DND-41 (cell line): ENCODE measurements at regions not wholly inside any gene's neighbourhood (a gene's known extent, or its start where the extent isn't known, plus 50 kb on each side); places are given as distances from the start of the nearest gene placed in this dataset.

Experiments
- ATAC-seq: fragments of 200-7000 bp; cut with Tn5 transposase; 3 replicates; pipeline ENCODE4 v1.9.1; 2021; ENCODE audit warnings: low read depth; ENCODE audit not compliant: insufficient read depth
- DNase-seq: peaks from one replicate; pipeline ENCODE4 v3.0.0-alpha.2; 2020
- H2AFZ ChIP-seq: 2 replicates; pipeline ENCODE4 v1.6.0; 2012; ENCODE audit warnings: low read depth, low read length
- H3K27ac ChIP-seq: 2 replicates; pipeline ENCODE4 v1.5.1; 2012; ENCODE audit warnings: low read length, inconsistent platforms
- H3K27me3 ChIP-seq: fragments of 200-600 bp; sonication (generic); 2 replicates; pipeline ENCODE4 v1.6.0; 2012; ENCODE audit warnings: low read length, mild to moderate bottlenecking, inconsistent platforms; ENCODE audit not compliant: insufficient read depth, poor library complexity
- H3K36me3 ChIP-seq: 2 replicates; pipeline ENCODE4 v1.5.1; 2012; ENCODE audit warnings: low read length, inconsistent platforms; ENCODE audit not compliant: insufficient read depth
- H3K4me1 ChIP-seq: 2 replicates; pipeline ENCODE4 v1.5.1; 2012; ENCODE audit warnings: mild to moderate bottlenecking, low read length; ENCODE audit not compliant: insufficient read depth
- H3K4me2 ChIP-seq: 2 replicates; pipeline ENCODE4 v1.6.0; 2012; ENCODE audit warnings: mild to moderate bottlenecking, moderate library complexity, low read length, inconsistent platforms; ENCODE audit not compliant: insufficient read depth
- H3K4me3 ChIP-seq, 2 experiments: fragments of 200-600 bp in 1 of 2; shearing (Covaris generic) in 1 of 2; 2 replicates each; pipeline ENCODE4 v1.5.1; 2012 to 2016; ENCODE audit warnings: inconsistent platforms in 2 of 2, low read length in 2 of 2, mild to moderate bottlenecking in 2 of 2, low read depth in 1 of 2, moderate library complexity in 1 of 2
- H3K79me2 ChIP-seq: 2 replicates; pipeline ENCODE4 v1.6.0; 2012; ENCODE audit warnings: low read length, inconsistent platforms; ENCODE audit not compliant: insufficient read depth
- H3K9ac ChIP-seq: 2 replicates; pipeline ENCODE4 v1.6.0; 2012; ENCODE audit warnings: low read depth, mild to moderate bottlenecking, inconsistent platforms, low read length, moderate library complexity
- H3K9me3 ChIP-seq: 2 replicates; pipeline ENCODE4 v1.5.1; 2012; ENCODE audit warnings: low read length, moderate library complexity, mild to moderate bottlenecking, inconsistent platforms; ENCODE audit not compliant: insufficient read depth, severe bottlenecking
- H4K20me1 ChIP-seq: 2 replicates; pipeline ENCODE4 v1.6.0; 2012; ENCODE audit warnings: low read length; ENCODE audit not compliant: insufficient read depth
- EZH2 ChIP-seq: IDR thresholded peaks from 3 replicates; pipeline ENCODE4 v1.6.1; 2012; ENCODE audit warnings: borderline replicate concordance, low read depth, mild to moderate bottlenecking, moderate library complexity, low read length, inconsistent platforms; ENCODE audit not compliant: severe bottlenecking
- TF ChIP-seq, protein P1 (sequence below): IDR thresholded peaks from 2 replicates; pipeline ENCODE4 v1.5.1; 2012; ENCODE audit warnings: borderline replicate concordance, low read length, moderate library complexity, mild to moderate bottlenecking; ENCODE audit not compliant: poor library complexity, severe bottlenecking; ENCODE audit errors: extremely low read depth

DNA sequence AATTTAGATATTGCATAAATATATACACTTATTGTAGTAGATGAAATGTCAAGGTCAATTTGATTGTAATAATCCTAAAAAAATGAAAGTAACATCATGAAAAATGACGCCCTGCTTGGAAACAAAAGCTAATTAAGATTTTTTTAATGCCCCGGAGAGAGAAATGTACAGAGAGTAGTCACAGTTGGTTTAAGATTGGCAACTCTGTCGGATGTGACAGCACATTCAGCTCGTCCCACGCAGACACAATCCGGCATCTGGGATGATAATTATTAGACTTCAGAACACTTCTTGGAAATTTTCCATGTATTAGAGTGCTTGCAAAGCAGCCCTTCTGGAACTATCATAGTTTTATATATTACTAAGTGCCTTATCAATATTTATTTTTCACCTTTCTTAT, 478.0 kb downstream of the PDHA2 start:
- H3K27ac ChIP-seq, result no peak overlapping the region
- H3K4me2 ChIP-seq, result no peak overlapping the region
- no peak for DNase-seq
- no peak overlapping the region for H2AFZ ChIP-seq
- no peaks in the 10 kb centered on the region for H4K20me1 ChIP-seq
- no peaks in the 10 kb centered on the region for H3K27me3 ChIP-seq
- no peak overlapping the region for H3K4me3 ChIP-seq
- no peaks in the 10 kb centered on the region for H3K36me3 ChIP-seq
- H3K79me2 ChIP-seq, result no peaks in the 10 kb centered on the region
- no peaks in the 10 kb centered on the region for H3K4me1 ChIP-seq
- H3K9ac ChIP-seq, result no peak overlapping the region
- H3K9me3 ChIP-seq, result no peaks in the 10 kb centered on the region
- no peak for ATAC-seq
- TF ChIP-seq EZH2, result no peak
- TF ChIP-seq, protein P1, sequence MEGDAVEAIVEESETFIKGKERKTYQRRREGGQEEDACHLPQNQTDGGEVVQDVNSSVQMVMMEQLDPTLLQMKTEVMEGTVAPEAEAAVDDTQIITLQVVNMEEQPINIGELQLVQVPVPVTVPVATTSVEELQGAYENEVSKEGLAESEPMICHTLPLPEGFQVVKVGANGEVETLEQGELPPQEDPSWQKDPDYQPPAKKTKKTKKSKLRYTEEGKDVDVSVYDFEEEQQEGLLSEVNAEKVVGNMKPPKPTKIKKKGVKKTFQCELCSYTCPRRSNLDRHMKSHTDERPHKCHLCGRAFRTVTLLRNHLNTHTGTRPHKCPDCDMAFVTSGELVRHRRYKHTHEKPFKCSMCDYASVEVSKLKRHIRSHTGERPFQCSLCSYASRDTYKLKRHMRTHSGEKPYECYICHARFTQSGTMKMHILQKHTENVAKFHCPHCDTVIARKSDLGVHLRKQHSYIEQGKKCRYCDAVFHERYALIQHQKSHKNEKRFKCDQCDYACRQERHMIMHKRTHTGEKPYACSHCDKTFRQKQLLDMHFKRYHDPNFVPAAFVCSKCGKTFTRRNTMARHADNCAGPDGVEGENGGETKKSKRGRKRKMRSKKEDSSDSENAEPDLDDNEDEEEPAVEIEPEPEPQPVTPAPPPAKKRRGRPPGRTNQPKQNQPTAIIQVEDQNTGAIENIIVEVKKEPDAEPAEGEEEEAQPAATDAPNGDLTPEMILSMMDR, result no peak

DNA sequence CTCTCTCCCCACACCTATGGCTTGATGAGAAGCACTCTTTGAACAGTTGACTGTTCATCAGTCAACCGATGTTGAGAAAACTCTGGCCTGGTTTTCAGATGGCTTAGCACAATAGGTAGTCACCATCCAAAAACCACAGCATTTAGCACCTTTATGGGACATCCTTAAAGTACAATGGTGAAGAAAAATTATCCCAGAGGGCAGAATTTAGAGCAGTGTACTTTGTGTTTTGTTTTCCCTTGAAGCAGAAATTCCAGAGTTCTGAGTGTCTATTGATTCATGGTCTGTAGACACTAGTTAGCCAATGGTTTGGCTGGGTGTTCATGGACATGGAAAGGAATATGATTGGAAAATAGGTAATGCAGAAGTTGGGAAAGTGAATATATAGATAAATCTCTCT, 487.0 kb downstream of the PDHA2 start:
- ATAC-seq (no peak), DNase-seq (no peak)
- peaks cover 2% of the 10 kb centered on the region for H3K9me3 ChIP-seq

DNA sequence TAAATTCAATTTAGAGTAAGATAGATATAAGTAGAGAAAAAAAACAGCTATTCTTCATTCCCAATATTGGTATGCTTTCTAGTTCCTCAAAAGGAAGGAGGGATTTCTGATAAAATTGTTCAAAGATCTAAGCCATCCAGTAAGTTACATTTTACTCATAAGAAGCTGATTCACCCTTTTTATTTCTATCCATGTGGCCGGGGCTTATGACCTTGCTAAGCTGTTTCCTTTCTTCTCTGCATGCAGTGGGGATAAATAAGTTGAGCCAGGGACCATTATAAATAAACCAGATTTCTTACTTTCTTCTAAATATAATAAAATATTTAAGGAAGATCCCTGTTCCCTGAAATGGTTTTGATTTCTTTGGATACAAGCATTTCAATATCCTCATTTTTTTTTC, 502.3 kb downstream of the PDHA2 start:
- no peak overlapping the region for H3K4me3 ChIP-seq
- no peaks in the 10 kb centered on the region for H3K4me1 ChIP-seq
- no peak overlapping the region for H2AFZ ChIP-seq
- no peaks in the 10 kb centered on the region for H3K9me3 ChIP-seq
- no peaks in the 10 kb centered on the region for H3K36me3 ChIP-seq
- DNase-seq (no peak), ATAC-seq (no peak)
- H3K27me3 ChIP-seq, result no peaks in the 10 kb centered on the region
- H3K9ac ChIP-seq, result no peak overlapping the region
- no peak overlapping the region for H3K27ac ChIP-seq
- TF ChIP-seq, protein P1, result no peak
- TF ChIP-seq EZH2, result no peak
- H3K79me2 ChIP-seq, result no peaks in the 10 kb centered on the region
- no peak overlapping the region for H3K4me2 ChIP-seq
- H4K20me1 ChIP-seq, result no peaks in the 10 kb centered on the region

More for the DNA sequence above, 487.0 kb downstream of the PDHA2 start:
- no peak overlapping the region for H3K4me3 ChIP-seq
- H3K4me2 ChIP-seq, result no peak overlapping the region
- H3K4me1 ChIP-seq, result no peaks in the 10 kb centered on the region
- no peak overlapping the region for H2AFZ ChIP-seq
- H3K27me3 ChIP-seq, result no peaks in the 10 kb centered on the region
- H3K27ac ChIP-seq, result no peak overlapping the region
- no peaks in the 10 kb centered on the region for H3K36me3 ChIP-seq
- no peaks in the 10 kb centered on the region for H3K79me2 ChIP-seq
- TF ChIP-seq, protein P1, result no peak
- no peak for TF ChIP-seq EZH2
- no peaks in the 10 kb centered on the region for H4K20me1 ChIP-seq
- H3K9ac ChIP-seq, result no peak overlapping the region

DNA sequence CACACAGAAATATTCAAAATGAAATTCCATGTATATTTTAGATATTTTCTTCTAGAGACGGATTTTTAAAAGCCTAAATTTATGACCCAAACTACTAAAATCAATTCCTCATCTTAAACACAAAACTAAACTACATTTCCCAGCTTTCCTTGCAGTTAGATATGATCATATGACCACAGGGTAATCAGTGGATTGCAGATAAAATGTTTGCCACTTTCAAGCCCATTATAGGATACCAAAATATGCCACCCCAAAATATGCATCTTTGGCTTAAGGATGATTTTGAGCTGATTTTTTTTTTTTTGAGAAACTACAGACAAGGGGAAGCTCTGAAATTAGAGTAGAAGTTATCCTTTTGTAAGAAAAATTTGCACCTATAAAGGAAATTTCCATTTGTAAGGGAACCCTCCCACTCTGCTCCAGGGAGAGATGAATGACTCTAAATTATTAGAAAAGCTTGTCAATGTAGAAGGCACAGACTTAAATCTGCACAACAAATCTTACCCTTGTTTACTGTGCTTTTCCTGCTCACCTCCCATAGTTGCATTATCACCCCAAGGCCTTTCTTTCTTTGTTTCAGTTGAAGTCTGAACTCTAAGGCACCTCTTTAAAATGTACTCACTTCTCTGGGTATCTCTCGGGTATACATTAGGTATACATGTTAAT, 503.0 kb downstream of the PDHA2 start:
- no peak overlapping the region for H3K27ac ChIP-seq
- H2AFZ ChIP-seq, result no peak overlapping the region; the same call in 1 of the 2 replicates
- H3K27me3 ChIP-seq, result no peaks in the 10 kb centered on the region
- ATAC-seq, result no peak
- no peak overlapping the region for H3K4me2 ChIP-seq
- no peaks in the 10 kb centered on the region for H3K4me1 ChIP-seq
- H3K79me2 ChIP-seq, result no peaks in the 10 kb centered on the region
- H3K9ac ChIP-seq, result no peak overlapping the region
- no peaks in the 10 kb centered on the region for H3K36me3 ChIP-seq
- peaks cover 2% of the 10 kb centered on the region for H3K9me3 ChIP-seq
- H3K4me3 ChIP-seq, result no peak overlapping the region
- DNase-seq, result no peak
- TF ChIP-seq, protein P1, result no peak
- TF ChIP-seq EZH2, result no peak
- H4K20me1 ChIP-seq, result no peaks in the 10 kb centered on the region
